Mesodermal cell (in vitro differentiated cells): ENCODE measurements at regions not wholly inside any gene's neighbourhood (a gene's known extent, or its start where the extent isn't known, plus 50 kb on each side); places are given as distances from the start of the nearest gene placed in this dataset.

ENCODE experiments used
- H3K27ac ChIP-seq: 2 replicates; pipeline ENCODE4 v1.7.0; 2013; ENCODE audit warnings: mild to moderate bottlenecking, low read depth, low read length, moderate library complexity; ENCODE audit not compliant: severe bottlenecking
- H3K36me3 ChIP-seq: 2 replicates; pipeline ENCODE4 v1.7.1; 2013; ENCODE audit warnings: mild to moderate bottlenecking, low read length, moderate library complexity; ENCODE audit not compliant: control insufficient read depth, insufficient read depth
- H3K4me1 ChIP-seq: one replicate; pipeline ENCODE4 v1.7.1; 2013; ENCODE audit warnings: mild to moderate bottlenecking, low read length; ENCODE audit not compliant: insufficient read depth, control insufficient read depth, poor library complexity, severe bottlenecking
- H3K4me3 ChIP-seq: 2 replicates; pipeline ENCODE4 v1.7.0; 2013; ENCODE audit warnings: low read length, control low read depth, mild to moderate bottlenecking; ENCODE audit not compliant: insufficient read depth, poor library complexity, severe bottlenecking; ENCODE audit errors: extremely low read depth
- H3K9me3 ChIP-seq: 2 replicates; pipeline ENCODE4 v1.7.1; 2013; ENCODE audit warnings: mild to moderate bottlenecking, low read length, moderate library complexity; ENCODE audit not compliant: control insufficient read depth
- WGBS, 2 experiments: methylation state at CpG; one replicate each; pipeline ENCODE4 v1.1.5; 2013; ENCODE audit warnings: missing lambda C conversion rate in 2 of 2; ENCODE audit not compliant: insufficient coverage in 2 of 2; 5-methylcytosine and 5-hydroxymethylcytosine counted together

DNA sequence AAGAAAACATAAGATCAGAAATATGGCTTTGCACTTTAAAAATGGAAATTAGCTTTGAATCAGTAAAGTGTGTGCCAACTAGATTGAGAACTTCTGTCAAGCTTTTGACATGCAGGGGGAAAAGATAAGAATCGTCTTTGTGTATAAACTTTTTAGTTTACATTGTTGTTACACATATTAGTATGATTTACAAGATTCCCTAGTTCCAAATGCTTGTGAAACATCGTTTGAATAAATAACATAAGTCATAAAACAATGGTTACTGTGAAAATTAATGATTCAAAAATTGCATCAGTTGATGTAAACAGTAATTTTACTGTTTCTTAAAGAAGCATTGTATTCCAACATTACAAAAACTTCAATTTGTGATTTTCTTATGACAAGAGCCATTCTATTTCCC, 207.6 kb upstream of the MTPN start:
- H3K9me3 ChIP-seq, result no peaks in the 10 kb centered on the region
- no peak overlapping the region for H3K27ac ChIP-seq
- WGBS, 2 experiments, result no CpG with 5 or more reads among the region's 2 CpGs
- H3K4me1 ChIP-seq, result no peaks in the 10 kb centered on the region
- H3K4me3 ChIP-seq, result no peak overlapping the region
- H3K36me3 ChIP-seq, result no peaks in the 10 kb centered on the region

DNA sequence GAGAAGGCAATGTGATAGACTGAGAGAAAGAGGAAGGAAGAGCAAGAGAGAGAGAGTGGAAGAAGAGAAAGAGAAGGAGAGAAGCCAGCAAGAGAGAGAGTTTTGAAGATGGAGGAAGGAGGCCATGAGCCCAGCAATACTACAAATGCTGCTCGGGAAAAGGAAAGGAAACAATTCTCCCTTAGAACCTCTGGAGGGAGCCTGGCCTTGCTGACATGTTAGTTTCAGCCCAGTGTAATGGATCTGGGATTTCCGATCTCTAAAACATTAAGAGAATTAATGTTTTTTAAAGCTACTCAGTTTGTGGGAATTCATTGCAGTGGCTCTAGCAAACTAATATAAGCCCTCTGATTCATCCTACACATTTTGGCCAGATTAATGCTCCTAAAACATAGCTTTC, 206.8 kb upstream of the MTPN start:
- Histone ChIP-seq H3K9me3 (no peaks in the 10 kb centered on the region), H3K36me3 (no peaks in the 10 kb centered on the region), H3K4me3 (no peak overlapping the region), H3K27ac (no peak overlapping the region), H3K4me1 (no peaks in the 10 kb centered on the region)
- WGBS, 2 experiments, result 20 to 60% methylated on average over 1 of the region's 2 CpGs

DNA sequence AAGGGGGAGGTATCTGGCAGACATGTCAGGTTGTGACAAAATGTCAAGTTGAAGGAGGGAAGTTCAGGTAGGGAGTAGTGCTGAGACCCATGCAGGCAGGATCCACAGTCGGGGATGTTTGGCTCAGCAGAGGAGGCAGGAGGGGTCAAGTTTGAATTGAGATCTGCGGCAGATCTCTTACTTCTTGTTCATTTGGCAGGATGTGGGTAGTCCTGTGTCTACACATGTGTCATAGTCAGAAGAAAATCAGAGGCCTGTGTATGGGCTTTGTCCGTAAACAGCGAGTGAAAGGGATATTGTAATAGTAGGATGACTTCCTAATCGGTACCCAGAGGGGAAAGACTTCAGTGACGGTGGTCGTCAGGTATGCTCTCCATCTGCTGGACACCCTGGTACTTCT, 203.8 kb upstream of the MTPN start:
- Histone ChIP-seq H3K9me3 (no peaks in the 10 kb centered on the region), H3K4me1 (no peaks in the 10 kb centered on the region), H3K27ac (no peak overlapping the region), H3K36me3 (no peaks in the 10 kb centered on the region), H3K4me3 (no peak overlapping the region)
- WGBS, 2 experiments, result 81 to 84% methylated on average over 6 to 7 of the region's 7 CpGs

DNA sequence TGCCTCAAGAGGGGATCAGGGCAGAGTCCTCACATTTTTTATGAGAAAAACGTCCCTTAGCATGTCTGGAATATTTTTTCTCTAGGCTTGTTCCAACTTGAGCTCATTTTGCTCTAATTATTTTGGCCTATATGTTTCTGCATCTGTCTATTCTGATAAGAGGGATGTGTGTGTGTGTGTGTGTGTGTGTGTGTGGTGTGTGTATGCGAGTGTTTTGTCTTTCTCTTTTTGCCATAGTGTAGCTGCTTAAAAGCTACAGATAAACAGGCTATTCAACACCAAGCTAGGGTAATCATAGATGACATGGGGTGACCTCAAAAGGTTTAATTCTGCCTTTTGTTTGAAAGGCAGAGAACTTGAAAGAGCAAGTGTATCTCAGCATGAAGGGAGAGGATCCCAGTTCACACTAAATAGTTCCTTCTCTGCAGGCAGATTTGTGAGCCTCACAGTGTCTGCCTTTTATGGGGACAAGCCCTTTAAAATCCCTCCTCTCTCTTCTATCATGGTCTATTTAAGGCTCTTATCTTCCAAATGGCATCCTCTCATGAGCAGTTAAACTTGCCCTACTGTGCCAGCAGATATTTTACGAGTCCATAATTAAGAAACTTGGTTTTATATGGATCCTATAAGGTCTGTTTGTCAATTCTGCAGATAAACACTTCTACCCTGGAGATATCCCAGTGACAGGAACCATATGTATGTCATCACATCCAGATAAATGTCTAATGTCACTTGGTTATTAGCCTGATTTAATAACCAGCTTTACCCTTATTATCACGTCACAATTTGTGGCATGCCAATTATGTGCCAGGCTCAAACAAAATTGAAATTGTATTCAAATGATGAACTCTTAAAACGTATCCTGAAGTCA, 202.9 kb upstream of the MTPN start:
- Histone ChIP-seq H3K36me3 (no peaks in the 10 kb centered on the region), H3K9me3 (no peaks in the 10 kb centered on the region), H3K27ac (no peak overlapping the region), H3K4me3 (no peak overlapping the region), H3K4me1 (no peaks in the 10 kb centered on the region)
- 69% methylated on average over 2 of the region's 5 CpGs; no CpG with 5 or more reads in 1 of the 2 experiments for WGBS, 2 experiments

DNA sequence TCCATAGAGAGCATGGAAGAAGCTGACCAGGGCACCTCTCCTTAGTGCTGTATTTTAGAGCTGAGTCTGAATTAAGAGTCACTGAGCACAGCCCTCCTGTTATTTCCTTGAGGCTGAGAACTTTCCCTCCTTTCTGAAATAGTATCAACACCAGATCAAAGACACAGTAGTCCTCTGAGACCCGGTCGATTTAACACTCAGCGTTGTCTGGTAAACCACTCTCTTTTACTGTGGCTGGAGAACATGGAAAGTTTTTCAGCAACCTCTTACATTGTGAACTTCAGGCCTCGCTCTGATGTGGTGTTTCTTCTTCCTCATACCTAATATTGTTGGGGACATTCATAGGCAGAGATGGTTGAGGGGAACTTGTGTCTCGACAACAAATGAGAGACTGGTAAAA, 202.0 kb upstream of the MTPN start:
- no peaks in the 10 kb centered on the region for H3K9me3 ChIP-seq
- H3K4me1 ChIP-seq, result no peaks in the 10 kb centered on the region
- H3K4me3 ChIP-seq, result no peak overlapping the region
- 20 to 50% methylated on average over 1 of the region's 5 CpGs for whole genome bisulfite sequencing, 2 experiments
- no peak overlapping the region for H3K27ac ChIP-seq
- H3K36me3 ChIP-seq, result no peaks in the 10 kb centered on the region

DNA sequence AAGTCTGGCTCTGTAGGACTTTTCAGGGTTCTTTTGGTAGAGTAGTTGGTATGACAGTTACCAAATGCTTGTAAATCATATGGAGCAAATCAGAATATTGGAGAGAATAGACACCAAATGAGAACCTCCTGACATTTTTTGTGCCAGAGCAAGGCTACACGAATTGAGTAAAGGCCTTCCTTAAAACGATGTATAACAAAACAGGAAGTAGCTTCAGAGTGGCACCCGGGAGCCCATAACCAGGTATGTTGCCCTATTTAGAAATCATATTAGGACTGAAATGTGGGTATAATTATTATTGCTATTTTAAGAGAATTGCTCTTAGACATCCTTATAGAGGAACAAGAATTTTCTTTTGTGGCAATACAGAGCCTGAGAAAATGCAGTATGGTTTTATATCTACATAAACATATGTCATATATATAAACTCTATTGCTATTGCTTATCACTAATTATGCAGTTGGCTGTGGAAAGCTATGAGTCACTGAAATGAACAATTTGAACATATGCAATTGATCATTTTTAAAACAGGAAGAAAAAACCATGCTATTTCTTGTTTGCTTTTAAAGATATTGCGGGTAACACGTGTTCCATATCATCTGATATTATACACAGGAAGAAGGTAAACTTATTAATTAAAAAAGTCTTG, 197.4 kb upstream of the MTPN start:
- Histone ChIP-seq H3K36me3 (no peaks in the 10 kb centered on the region), H3K27ac (no peak overlapping the region), H3K4me3 (no peak overlapping the region), H3K9me3 (no peaks in the 10 kb centered on the region), H3K4me1 (no peaks in the 10 kb centered on the region)
- 87 to 100% methylated on average over 2 to 3 of the region's 5 CpGs for WGBS, 2 experiments

DNA sequence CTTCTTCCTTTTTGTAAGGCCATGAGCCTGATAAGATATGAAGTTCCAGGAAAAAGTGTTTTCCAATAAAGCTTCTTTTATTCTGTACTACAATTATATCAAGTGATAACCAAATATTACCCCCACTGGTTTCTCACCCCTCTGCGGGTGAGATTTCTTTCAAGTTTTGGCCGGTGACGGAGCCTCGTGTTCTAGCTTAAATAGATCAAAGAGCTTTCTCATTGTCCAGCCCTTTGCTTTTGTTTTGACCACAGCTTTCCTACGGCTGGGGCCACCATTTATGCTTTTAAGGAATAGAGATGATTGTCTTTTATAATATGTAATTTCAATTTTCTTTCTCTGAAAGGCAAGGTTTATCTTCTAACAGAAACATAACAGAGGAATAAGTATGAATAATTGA, 196.7 kb upstream of the MTPN start:
- Histone ChIP-seq H3K9me3 (no peaks in the 10 kb centered on the region), H3K27ac (no peak overlapping the region), H3K4me3 (no peak overlapping the region), H3K36me3 (no peaks in the 10 kb centered on the region), H3K4me1 (no peaks in the 10 kb centered on the region)
- WGBS, 2 experiments, result 40 to 80% methylated on average over 1 to 4 of the region's 5 CpGs

DNA sequence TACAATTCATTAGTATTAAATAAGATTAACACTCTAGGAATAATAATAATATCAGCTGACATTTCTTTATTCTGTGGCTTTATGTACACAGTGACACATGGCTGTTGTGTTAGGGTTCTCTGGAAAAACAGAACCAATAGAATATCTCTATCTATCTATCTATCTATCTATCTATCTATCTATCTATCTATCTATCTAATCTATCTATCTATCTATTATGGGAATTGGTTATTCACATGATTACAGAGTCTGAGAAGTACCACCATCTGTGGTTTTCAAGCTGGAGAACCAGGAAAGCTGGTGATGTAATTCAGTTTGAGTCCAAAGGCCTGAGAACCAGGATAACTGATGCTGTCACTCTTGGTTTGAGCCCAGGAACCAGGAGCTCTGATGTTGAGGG, 194.1 kb upstream of the MTPN start:
- H3K36me3 ChIP-seq, result no peaks in the 10 kb centered on the region
- H3K4me3 ChIP-seq, result no peak overlapping the region
- H3K27ac ChIP-seq, result no peak overlapping the region
- H3K9me3 ChIP-seq, result no peaks in the 10 kb centered on the region
- no peaks in the 10 kb centered on the region for H3K4me1 ChIP-seq

DNA sequence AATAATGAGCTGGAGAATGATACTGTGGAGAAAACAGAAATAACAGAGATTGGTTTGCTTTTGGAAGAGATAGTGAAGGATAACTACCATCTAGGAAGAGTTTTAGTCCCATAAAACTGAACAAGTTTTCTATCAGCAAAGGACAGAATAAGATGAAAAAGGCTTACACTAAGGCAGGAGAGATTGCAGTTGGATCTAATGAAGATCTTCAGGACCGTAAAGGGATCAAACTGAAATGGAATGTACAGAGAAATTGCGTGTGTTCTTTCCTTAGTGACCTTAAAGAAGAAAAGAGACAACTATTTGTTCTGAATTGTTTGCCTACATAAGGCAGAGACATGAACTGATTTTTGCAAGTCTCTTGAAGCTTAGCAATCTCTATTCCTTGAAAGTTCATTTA, 191.7 kb upstream of the MTPN start:
- no peaks in the 10 kb centered on the region for H3K9me3 ChIP-seq
- WGBS, 2 experiments, result 88 to 93% methylated on average over 2 of the region's 2 CpGs
- no peaks in the 10 kb centered on the region for H3K4me1 ChIP-seq
- no peaks in the 10 kb centered on the region for H3K36me3 ChIP-seq
- H3K4me3 ChIP-seq, result no peak overlapping the region
- H3K27ac ChIP-seq, result no peak overlapping the region

DNA sequence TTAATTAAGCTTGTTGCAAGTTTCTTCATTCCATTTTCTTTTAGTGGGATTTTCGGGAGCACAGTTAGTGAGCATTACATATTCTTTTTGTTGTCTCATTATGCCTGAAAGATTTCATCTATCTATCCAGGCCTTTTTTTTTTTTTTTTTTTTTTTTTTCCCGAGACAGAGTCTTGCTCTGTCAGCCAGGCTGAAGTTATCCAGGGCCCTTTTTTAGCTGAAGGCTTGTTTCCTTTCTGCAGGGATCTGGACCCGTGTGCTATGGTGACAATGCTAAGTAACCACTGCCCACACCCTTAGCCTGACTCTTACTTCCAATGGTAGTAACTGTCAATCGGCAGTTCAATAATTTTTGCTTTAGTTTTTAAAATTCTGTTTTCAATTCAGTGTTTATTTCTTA, 190.8 kb upstream of the MTPN start:
- no peak overlapping the region for H3K4me3 ChIP-seq
- H3K27ac ChIP-seq, result no peak overlapping the region
- H3K9me3 ChIP-seq, result no peaks in the 10 kb centered on the region
- no peaks in the 10 kb centered on the region for H3K4me1 ChIP-seq
- WGBS, 2 experiments, result 60 to 80% methylated on average over 1 of the region's 4 CpGs
- no peaks in the 10 kb centered on the region for H3K36me3 ChIP-seq

DNA sequence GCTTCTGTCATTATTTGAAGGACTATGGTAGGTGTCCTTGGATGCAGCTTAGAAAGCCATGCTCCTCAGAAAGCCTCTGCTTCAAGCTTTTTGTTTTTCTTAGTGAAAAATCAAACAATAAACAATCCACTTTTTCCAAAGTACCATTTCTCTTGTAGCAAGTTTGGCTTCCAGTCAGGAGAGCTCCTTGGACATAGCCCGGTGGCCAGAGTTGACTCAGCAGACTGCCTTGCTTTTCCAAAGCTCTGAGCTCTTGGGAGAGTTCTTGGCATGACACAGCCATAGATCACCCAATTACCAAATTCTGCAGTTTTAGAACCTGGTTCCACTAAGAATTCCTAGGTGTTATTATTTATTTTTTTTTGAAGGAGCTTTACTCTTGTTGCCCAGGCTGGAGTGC, 189.4 kb upstream of the MTPN start:
- Histone ChIP-seq H3K4me1 (no peaks in the 10 kb centered on the region), H3K27ac (no peak overlapping the region), H3K4me3 (no peak overlapping the region), H3K9me3 (no peaks in the 10 kb centered on the region), H3K36me3 (no peaks in the 10 kb centered on the region)
- 100% methylated on average over 1 of the region's 1 CpG for WGBS, 2 experiments
